ENCODE measurements at regions not wholly inside any gene's neighbourhood (a gene's known extent, or its start where the extent isn't known, plus 50 kb on each side); places are given as distances from the start of the nearest gene placed in this dataset.
"Not testable (repeated sequence)": the region's sequence is repeated elsewhere in the genome, so short reads cannot be mapped to it uniquely, and the experiment has no call there.

DNA sequence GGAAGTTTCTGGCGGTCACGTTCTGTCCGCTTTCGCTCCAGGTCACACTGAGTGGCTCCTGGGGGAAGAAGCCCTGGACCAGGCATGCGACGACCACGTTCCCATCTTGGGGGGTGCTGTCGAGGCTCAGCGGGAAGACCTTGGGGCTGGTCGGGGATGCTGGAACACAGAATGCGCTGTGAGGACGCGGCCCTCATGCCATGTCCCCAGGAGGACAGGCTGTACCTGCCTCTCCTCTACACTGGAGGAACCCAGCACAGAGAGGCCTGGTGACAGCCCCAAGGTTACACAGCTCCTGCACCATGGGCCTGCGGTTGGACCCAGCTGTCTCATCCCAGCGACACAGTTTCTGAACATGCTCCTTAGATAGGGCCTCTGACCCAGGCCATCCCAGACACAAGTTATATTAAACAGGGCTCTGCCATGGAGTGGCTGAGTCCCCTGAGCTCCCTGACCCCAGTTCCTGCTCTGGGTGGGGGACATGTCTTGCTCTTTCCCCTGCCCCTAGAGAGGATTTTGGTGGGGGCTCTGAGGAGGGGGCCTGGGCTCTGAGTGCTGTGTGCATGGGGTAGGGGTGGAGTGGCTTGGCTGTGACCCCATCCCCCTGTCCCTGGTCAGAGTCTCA, 62.0 kb downstream of the TMEM121 start:
- no peak for TF ChIP-seq POLR2AphosphoS5 (IDR thresholded peaks at IDR 0.05)
- no peak for TF ChIP-seq EP300 (IDR thresholded peaks at IDR 0.05)
- no peak for TF ChIP-seq POLR2A (IDR thresholded peaks at IDR 0.05)
- no peak for TF ChIP-seq CTCF (IDR thresholded peaks at IDR 0.05)
- H3K4me3 ChIP-seq, result no peak overlapping the region
- H3K27me3 ChIP-seq, result no peaks in the 10 kb centered on the region
- 91% methylated on average over 12 of the region's 15 CpGs for WGBS
- H3K27ac ChIP-seq, result no peak overlapping the region
- H3K36me3 ChIP-seq, result no peaks in the 10 kb centered on the region
- H3K4me1 ChIP-seq, result no peaks in the 10 kb centered on the region
- no peak for DNase-seq (ENCODE audit: low spot score in 2 of 2)
- H3K9me3 ChIP-seq, result no peaks in the 10 kb centered on the region

GRCh38 chr14:105589161-105589925, 63.0 kb downstream of the TMEM121 start:
- Histone ChIP-seq H3K9me3 (no peaks in the 10 kb centered on the region), H3K4me3 (no peak overlapping the region), H3K4me1 (no peaks in the 10 kb centered on the region), H3K27me3 (no peaks in the 10 kb centered on the region), H3K36me3 (no peaks in the 10 kb centered on the region), H3K27ac (no peak overlapping the region)
- no peak for DNase-seq (ENCODE audit: low spot score in 2 of 2)
- 0% methylated on average over 1 of the region's 2 CpGs for WGBS
- no peak for TF ChIP-seq POLR2A (IDR thresholded peaks at IDR 0.05)
- no peak for TF ChIP-seq EP300 (IDR thresholded peaks at IDR 0.05)
- no peak for TF ChIP-seq POLR2AphosphoS5 (IDR thresholded peaks at IDR 0.05)
- no peak for TF ChIP-seq CTCF (IDR thresholded peaks at IDR 0.05)

DNA sequence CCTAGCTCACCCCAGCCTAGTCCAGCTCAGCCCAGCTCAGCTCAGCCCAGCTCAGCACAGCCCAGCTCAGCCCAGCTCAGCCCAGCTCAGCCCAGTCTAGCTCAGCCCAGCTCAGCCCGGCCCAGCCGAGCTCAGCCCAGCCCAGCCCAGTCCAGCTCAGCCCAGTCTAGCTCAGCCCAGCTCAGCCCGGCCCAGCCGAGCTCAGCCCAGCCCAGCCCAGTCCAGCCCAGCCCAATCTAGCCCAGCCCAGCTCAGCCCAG, 63.5 kb downstream of the TMEM121 start:
- WGBS, result 63% methylated on average over 4 of the region's 4 CpGs
- not testable (repeated sequence) for H3K36me3 ChIP-seq; H3K9me3 ChIP-seq; H3K27me3 ChIP-seq; H3K27ac ChIP-seq; H3K4me3 ChIP-seq; DNase-seq (ENCODE audit: low spot score in 2 of 2); H3K4me1 ChIP-seq

- WGBS, result 80% methylated on average over 1 of the region's 4 CpGs
- TF ChIP-seq CTCF (IDR thresholded peaks at IDR 0.05) (no peak), POLR2AphosphoS5 (IDR thresholded peaks at IDR 0.05) (no peak), POLR2A (IDR thresholded peaks at IDR 0.05) (no peak), EP300 (IDR thresholded peaks at IDR 0.05) (no peak)
- no peaks in the 10 kb centered on the region for H3K9me3 ChIP-seq
- no peak overlapping the region for H3K4me3 ChIP-seq
- no peaks in the 10 kb centered on the region for H3K36me3 ChIP-seq
- no peaks in the 10 kb centered on the region for H3K4me1 ChIP-seq
- H3K27me3 ChIP-seq, result no peaks in the 10 kb centered on the region
- no peak for DNase-seq (ENCODE audit: low spot score in 2 of 2)
- H3K27ac ChIP-seq, result no peak overlapping the region
These were observed 64.7 kb downstream of the TMEM121 start for GRCh38 chr14:105591052-105591451.

GRCh38 chr14:105591792-105592341, 65.5 kb downstream of the TMEM121 start:
- 100% methylated on average over 1 of the region's 27 CpGs for WGBS
- not testable (repeated sequence) for H3K4me3 ChIP-seq; H3K27me3 ChIP-seq; DNase-seq (ENCODE audit: low spot score in 2 of 2); H3K9me3 ChIP-seq; H3K4me1 ChIP-seq; H3K27ac ChIP-seq; H3K36me3 ChIP-seq

DNA sequence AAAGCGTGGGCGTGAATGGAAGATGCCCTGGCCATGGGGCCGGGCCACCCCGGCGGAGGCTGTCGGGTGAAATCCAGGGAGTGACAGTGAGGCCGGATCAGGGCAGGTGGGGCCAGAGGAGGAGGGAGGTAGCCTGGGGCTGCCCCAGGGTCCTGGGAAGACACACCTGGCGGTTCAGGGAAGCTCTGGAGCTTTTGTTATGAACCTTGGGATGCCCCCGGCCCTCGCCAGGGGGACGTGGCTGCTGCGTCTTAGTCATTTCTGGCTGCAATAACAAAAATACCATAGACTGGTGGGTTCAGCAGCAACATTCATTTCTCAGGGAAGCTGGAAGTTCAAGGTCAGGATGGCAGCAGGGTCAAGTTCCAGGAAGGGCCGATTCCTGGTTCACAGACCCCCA, 66.3 kb downstream of the TMEM121 start:
- H3K27ac ChIP-seq; H3K4me1 ChIP-seq; DNase-seq (ENCODE audit: low spot score in 2 of 2); H3K9me3 ChIP-seq; H3K27me3 ChIP-seq; H3K4me3 ChIP-seq; H3K36me3 ChIP-seq: not testable (repeated sequence)
- 96% methylated on average over 4 of the region's 13 CpGs for WGBS

GRCh38 chr14:105595346-105595745, 69.0 kb downstream of the TMEM121 start:
- not testable (repeated sequence) for H3K9me3 ChIP-seq; H3K27me3 ChIP-seq; H3K4me1 ChIP-seq; H3K4me3 ChIP-seq; H3K36me3 ChIP-seq; DNase-seq (ENCODE audit: low spot score in 2 of 2); H3K27ac ChIP-seq
- WGBS, result no CpG with 5 or more reads among the region's 21 CpGs

DNA sequence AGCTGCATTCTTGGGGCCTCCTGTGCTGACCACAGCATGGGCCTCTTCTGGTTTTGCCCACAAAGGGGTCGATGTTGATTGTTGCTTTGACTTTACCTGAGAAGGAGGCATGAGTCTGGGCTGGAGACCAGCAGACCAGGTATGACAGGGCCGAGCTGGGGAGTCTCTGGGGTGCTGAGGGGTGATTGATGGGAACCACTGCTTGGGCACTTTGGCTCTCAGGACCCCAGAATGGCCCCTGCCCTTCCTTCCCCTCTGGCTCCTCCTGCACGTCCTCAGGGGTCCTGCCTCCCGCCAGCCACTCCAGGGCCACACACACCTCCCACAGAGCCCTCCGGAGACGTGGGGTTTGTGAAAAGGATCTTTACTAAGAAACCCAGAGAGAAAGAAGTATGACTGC, 70.0 kb downstream of the TMEM121 start:
- H3K27ac ChIP-seq; H3K4me1 ChIP-seq; H3K27me3 ChIP-seq; H3K36me3 ChIP-seq; H3K4me3 ChIP-seq; DNase-seq (ENCODE audit: low spot score in 2 of 2); H3K9me3 ChIP-seq: not testable (repeated sequence)
- 42% methylated on average over 5 of the region's 6 CpGs for WGBS

DNA sequence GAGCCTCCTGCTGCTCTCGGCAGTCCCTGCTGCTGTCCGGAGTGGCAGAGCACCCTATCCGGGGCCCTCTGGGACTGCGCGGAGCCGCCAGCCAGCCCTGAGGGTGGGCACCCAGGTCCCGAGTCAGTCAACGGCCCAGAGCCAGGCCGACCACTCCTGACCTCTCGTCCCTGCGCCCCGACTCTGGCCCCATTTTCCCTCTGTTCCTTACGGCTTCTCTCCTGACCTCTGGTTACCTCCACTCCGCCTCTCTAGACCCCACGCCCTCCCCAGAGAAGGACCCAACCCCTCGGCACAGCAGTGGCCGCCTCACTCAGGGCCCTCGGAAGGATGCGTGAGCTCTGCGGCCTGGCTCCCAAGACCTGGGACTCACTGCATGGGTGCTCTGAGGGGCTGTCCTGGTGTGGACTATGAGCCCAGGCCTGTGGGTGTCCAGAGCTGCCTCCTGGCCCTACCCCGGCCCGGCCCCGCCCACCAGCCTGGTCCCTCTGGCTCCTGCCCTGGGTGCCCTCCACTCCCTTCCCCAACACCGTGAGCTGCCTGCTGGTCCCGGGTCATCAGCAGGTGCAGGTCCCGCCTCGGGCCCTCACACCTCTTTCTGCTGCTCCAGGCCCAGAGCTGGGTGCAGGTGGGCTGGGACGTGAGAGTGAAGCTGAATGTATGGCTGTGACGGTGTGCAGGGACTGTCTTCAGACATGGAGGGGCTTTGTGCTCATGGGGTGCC, 71.8 kb downstream of the TMEM121 start:
- not testable (repeated sequence) for DNase-seq (ENCODE audit: low spot score in 2 of 2)

GRCh38 chr14:105598925-105599586, 72.7 kb downstream of the TMEM121 start:
- not testable (repeated sequence) for H3K36me3 ChIP-seq; H3K27me3 ChIP-seq; H3K27ac ChIP-seq; H3K9me3 ChIP-seq; H3K4me1 ChIP-seq; H3K4me3 ChIP-seq; DNase-seq (ENCODE audit: low spot score in 2 of 2)
- WGBS, result 69% methylated on average over 7 of the region's 26 CpGs

More for the DNA sequence above, 71.8 kb downstream of the TMEM121 start:
- not testable (repeated sequence) for H3K27me3 ChIP-seq, H3K4me1 ChIP-seq, H3K36me3 ChIP-seq, H3K9me3 ChIP-seq, H3K27ac ChIP-seq, H3K4me3 ChIP-seq
- WGBS, result 88% methylated on average over 17 of the region's 29 CpGs
